ENCODE measurements at regions not wholly inside any gene's neighbourhood (a gene's known extent, or its start where the extent isn't known, plus 50 kb on each side); places are given as distances from the start of the nearest gene placed in this dataset.

DNA sequence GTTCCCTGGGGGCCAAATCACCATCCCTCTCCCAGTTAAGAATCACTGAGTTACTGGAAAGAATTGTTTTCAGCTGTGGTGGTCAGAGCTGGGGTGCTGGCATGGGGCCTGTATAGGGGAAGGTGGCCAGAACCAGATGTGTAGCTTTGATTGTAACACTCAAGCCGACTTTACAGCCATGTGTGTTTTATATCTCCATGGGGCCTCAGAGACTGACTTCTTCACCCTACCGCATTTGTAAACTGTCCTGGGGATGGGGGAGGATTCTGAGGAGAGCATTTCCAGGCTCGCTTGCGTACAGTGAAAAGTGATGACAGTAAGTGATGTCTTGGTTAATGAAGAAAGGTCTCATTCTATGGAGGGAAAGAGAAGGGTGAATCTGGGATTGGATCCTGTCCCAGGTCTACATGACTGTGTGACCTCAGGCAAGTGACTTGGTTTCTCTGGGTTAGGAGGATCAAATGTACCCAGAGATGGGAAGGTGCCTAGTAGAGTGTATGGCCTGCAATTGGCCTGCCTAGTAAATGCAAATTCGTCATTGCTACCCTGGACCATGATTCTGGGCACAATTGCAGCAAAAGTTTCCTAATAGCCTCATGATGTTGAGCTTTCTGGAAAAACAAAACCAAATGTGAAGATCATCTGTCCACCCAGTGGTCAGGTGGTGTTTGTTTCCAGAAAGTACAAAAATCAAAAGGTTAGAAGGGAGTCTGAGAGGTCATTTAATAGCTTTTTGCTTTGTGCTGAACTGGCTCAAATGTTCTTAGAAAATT, 49.7 kb upstream of the RCC2 start:
- peak overlapping the region in 3 of 4 donors; percentile 14 to 44 (median 32) for H3K27ac ChIP-seq
- intact Hi-C loops (cut with DNase I) = no loop called here
- H3K9me3 ChIP-seq = no peaks in the 10 kb centered on the region
- TF ChIP-seq POLR2A (IDR thresholded peaks at IDR 0.05) (no peak), POLR2AphosphoS5 (IDR thresholded peaks at IDR 0.05) (no peak)
- TF ChIP-seq, protein P1, sequence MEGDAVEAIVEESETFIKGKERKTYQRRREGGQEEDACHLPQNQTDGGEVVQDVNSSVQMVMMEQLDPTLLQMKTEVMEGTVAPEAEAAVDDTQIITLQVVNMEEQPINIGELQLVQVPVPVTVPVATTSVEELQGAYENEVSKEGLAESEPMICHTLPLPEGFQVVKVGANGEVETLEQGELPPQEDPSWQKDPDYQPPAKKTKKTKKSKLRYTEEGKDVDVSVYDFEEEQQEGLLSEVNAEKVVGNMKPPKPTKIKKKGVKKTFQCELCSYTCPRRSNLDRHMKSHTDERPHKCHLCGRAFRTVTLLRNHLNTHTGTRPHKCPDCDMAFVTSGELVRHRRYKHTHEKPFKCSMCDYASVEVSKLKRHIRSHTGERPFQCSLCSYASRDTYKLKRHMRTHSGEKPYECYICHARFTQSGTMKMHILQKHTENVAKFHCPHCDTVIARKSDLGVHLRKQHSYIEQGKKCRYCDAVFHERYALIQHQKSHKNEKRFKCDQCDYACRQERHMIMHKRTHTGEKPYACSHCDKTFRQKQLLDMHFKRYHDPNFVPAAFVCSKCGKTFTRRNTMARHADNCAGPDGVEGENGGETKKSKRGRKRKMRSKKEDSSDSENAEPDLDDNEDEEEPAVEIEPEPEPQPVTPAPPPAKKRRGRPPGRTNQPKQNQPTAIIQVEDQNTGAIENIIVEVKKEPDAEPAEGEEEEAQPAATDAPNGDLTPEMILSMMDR (IDR thresholded peaks at IDR 0.05) = no peak
- H3K4me3 ChIP-seq = no peak overlapping the region
- H3K27me3 ChIP-seq = no peaks in the 10 kb centered on the region
- no peaks in the 10 kb centered on the region for H3K36me3 ChIP-seq
- WGBS, 2 donors = 74 to 82% methylated on average over 5 of the region's 5 CpGs
- DNase-seq = no peak
- peaks cover 0 to 10% (median 5%) of the 10 kb centered on the region in 4 donors for H3K4me1 ChIP-seq

Data from sigmoid colon (tissue), 6 donors.